H1 (cell line): ENCODE measurements at regions not wholly inside any gene's neighbourhood (a gene's known extent, or its start where the extent isn't known, plus 50 kb on each side); places are given as distances from the start of the nearest gene placed in this dataset.

ENCODE experiments used
- CTCF ChIP-seq, 3 experiments: IDR thresholded peaks; 1 replicate in 2 of 3; 2 replicates in 1 of 3; pipeline versions ENCODE4 v1.5.1 to v1.6.1; 2011; ENCODE audit warnings: low read length in 3 of 3, mild to moderate bottlenecking in 3 of 3, inconsistent platforms in 2 of 3, low read depth in 1 of 3, moderate library complexity in 1 of 3; ENCODE audit not compliant: insufficient read depth in 1 of 3; ENCODE audit errors: control extremely low read depth in 1 of 3
- MAX ChIP-seq: IDR thresholded peaks from 2 replicates; pipeline ENCODE4 v1.6.1; 2012; ENCODE audit warnings: inconsistent platforms
- TAF1 ChIP-seq: IDR thresholded peaks from 2 replicates; pipeline ENCODE4 v1.6.1; 2011; ENCODE audit warnings: mild to moderate bottlenecking, low read depth, low read length

- no peak for TF ChIP-seq MAX
- TF ChIP-seq TAF1, result no peak
- TF ChIP-seq CTCF (IDR thresholded peaks at IDR 0.05; ENCODE audit: control extremely low read depth in 1 of 3, insufficient read depth in 1 of 3, low read depth in 1 of 3, low read length in 3 of 3), result no peak
Observed at GRCh38 chr5:21071986-21072385, 1084.0 kb upstream of the CDH18 start.
